GM19023 (cell line): ENCODE measurements at regions not wholly inside any gene's neighbourhood (a gene's known extent, or its start where the extent isn't known, plus 50 kb on each side); places are given as distances from the start of the nearest gene placed in this dataset.
"Not testable (repeated sequence)": the region's sequence is repeated elsewhere in the genome, so short reads cannot be mapped to it uniquely, and the experiment has no call there.

Experiments used
- ATAC-seq: cut with Tn5 transposase; IDR thresholded peaks from one replicate; pipeline ENCODE4 v1.9.1; 2021; ENCODE audit warnings: mild to moderate bottlenecking, moderate library complexity; ENCODE audit not compliant: unreplicated experiment

GRCh38 chr20:11976966-11977365 lies 59.3 kb downstream of the BTBD3 start:
- no peak for ATAC-seq

DNA sequence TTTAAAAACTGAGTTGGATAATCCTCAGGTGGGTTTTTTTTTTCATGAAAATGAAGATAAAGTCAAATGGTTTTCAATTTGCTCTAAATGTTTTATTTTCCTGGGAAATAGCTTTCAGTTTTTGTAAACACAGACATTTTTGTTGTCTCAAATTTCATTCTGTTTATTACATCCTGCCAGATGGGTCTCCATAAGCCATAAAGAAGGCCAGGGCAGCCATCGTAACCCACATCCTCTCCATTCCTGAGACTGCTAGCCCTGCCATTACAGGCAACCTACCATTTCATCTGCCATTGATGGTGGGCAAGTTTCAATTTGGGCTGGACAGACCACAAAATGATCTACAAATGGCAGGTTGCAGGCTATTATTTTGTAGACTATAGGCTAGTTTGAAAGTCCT lies 60.8 kb downstream of the BTBD3 start:
- ATAC-seq, result no peak

- peak; percentile 79 for ATAC-seq
Measured at GRCh38 chr20:11979306-11979990, 61.8 kb downstream of the BTBD3 start.

- no peak for ATAC-seq
Measured at GRCh38 chr20:11980263-11980662, 62.6 kb downstream of the BTBD3 start.

DNA sequence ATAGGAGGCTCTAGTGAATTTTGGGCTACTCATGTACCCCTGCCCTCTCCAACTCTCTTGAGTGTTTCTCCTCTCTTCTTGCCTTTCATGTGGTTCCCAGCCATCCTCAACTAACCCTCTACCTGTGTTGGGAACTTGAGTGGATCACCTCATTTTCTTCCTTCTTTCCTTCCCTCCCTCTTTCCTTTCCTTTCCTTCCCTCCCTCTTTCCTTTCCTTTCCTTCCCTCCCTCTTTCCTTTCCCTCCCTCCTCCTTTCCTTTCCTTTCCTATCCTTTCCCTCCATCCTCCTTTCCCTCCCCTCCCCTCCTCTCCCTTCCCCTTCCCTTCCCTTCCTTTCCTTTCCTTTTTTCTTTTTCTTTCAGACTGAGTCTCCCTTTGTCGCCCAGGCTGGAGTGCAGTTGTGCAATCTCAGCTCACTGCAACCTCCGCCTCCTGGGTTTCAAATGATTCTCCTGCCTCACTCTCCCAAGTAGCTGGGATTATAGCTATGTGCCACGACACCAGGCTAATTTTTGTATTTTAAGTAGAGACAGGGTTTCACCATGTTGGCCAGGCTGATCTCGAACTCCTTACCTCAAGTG lies 63.8 kb downstream of the BTBD3 start:
- ATAC-seq, result no peak

- ATAC-seq, result no peak
Measured at GRCh38 chr20:11982289-11982954, 64.7 kb downstream of the BTBD3 start.

DNA sequence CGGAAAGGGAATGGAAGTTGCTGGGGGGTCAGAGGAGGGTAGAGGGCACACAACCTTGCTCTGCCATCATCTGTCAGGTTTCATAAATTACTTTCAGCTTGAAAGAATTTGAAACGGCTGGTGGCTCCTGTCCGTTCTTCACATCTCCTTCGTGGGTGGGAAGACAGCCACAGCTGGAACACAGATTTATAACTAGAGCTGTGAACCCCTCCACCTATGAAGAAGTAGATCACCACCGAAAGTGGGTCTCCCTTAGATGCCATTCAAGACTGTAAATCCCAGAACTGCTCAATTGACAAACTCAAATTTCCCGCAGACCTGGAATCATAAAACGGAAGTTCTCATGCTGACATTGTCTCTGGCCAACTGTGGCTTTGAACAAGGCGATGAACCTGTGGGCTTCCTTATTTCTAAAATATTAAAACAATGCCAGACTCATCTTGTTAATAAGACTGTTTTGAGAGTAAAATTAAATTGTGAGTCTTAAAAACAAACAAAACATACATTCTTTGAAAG lies 65.3 kb downstream of the BTBD3 start:
- ATAC-seq, result no peak

GRCh38 chr20:11986954-11987353 lies 69.3 kb downstream of the BTBD3 start:
- no peak for ATAC-seq

DNA sequence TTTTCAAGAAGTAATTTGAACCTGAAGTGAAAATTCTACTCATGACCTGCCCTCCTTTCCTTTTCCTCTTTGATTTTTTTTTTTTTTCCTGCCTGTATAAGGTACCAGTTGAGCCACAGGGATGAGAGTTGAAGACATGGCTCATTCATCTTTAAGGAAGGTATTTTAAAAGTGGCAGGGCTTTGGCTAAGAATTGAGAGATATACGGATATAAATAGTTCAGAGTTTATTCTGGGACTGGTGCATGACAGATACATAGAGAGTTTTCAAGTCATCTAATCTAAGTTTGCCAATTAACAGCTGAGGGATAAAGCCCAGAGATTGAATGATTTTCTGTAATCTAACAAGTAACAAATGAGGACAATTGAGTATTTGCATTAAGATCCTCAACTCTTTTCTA lies 69.8 kb downstream of the BTBD3 start:
- ATAC-seq, result no peak

DNA sequence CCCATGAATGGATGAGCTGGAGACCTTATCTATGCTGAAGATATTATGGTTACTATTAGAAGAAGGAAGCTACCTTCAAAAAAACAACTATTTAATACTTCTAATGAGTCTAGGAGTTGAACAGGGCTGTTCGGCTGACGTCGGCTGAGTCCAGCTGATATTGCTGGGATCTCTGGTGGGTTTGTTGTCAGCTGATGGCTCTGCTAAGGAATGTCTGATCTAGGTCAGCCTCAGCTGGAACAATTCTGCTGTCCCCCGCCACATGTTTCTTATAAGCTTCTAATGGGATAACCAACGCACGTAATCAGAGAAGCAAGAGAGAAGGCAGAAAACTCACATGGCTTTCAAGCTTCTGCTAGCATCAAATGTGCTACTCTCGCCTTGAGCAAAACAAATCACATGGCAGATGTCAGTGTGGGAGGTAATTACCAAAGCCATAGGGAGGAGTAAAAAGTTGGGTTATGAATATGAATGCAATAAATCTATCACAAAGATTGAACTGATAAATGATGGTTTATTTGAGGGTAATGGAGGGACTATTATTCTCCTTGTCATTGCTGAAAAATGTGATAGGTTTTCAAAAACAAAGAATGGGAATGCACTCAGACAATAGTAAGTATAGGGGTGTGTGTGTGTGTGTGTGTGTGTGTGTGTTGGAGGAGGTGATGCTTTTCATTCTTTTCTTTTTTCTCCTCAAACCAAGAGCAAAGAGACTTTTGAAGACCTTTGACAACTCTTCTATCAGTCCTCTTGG lies 71.5 kb downstream of the BTBD3 start:
- no peak for ATAC-seq

- ATAC-seq, result no peak
Measured at GRCh38 chr20:11992426-11992825, 74.7 kb downstream of the BTBD3 start.

- no peak for ATAC-seq
Measured at GRCh38 chr20:11993886-11994461, 76.3 kb downstream of the BTBD3 start.

DNA sequence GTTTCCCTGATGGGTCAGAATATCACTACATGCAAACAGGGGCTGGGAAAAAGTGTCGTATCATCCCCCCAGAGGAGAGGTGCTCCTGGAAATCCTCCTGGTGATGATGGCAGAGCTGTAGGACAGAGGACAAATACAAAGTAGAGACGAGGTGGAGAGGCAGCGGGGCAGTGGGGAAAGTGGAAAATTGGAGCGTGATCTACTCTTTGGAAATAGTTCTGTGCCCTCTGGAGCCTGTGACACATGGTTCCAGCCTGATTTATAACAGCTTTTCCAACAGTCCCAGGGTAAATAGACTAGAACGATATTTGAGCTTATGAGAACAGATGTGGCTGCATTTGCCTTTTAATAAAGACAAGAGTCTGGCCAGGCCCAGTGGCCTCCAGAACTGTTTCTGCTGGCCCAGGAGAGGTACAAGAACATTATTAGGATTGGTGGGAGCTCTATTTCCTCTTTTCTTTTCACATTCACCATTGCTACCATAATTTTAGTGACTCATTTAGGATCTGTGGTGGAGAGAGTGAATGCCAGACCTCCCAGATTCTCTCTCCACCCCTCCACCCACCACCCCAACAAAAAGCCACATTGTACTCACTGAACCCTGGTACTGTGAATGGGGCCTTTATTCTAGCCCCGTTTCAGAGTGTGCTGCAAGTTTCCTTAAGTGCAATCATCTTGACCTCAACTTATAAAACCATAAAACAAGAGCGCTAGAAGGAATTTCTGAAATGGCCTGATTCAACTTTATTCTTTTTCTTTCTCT lies 78.3 kb downstream of the BTBD3 start:
- no peak for ATAC-seq

DNA sequence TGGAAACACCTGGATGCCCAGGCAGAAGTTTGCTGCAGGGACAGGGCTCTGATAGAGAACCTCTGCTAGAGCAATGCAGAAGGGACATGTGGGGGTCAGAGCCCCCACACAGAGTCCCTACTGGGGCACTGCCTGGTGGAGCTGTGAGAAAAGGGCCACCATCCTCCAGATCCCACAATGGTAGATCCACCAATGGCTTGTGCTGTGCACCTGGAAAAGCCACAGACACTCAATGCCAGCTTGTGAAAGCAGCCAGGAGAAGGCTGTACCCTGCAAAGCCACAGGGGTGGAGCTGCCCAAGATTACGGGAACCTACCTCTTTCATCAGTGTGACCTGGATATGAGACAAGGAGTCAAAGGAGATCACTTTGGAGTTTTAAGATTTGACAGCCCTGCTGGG lies 87.1 kb downstream of the BTBD3 start:
- ATAC-seq, result not testable (repeated sequence)

DNA sequence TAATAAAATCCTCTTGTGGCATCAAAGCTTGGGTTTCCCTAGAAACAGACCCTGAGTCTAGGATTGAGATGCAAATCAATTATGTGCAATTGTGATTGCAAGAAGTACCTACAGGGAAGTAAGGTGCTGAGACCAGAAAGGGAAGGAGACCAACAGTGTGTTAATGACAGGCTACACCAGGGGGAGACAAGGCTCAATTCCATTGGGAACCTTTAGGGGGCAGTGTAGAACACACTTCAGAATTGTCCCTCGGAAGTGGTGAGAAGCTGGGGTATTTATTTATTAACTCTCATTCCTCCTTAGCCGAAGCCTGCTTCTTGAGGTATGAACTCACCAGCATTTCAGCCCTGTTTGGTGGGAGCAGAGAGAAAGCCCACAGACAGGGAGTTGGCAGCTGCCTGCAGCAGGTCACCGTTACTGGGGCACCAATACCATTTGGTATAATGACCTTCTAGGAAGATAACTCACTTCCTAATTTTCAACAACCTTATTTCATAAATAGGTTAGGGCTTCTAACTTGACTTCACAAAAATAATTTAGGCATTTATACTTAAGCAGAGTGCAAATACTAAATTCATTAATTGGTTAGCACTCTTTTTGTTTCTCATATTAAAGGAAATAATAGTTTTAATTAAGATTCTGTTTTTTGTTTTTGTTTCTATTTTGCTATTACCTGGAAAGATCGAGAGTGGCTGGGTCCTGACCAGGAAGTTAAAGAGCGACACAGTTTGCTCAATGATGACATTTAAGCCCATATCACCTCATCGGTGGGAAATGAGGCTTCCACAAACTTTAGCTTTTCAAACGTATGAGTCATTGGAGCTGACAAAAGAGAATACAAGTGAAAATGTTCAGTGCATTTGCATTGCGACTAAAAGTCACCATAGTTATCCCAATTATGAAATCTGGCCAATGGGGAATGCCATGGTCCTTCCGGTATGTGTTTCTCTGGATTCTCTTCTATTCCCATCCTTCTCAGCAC lies 94.8 kb downstream of the BTBD3 start:
- peak; percentile 88 for ATAC-seq

GRCh38 chr20:12014276-12014675 lies 96.6 kb downstream of the BTBD3 start:
- ATAC-seq, result no peak

DNA sequence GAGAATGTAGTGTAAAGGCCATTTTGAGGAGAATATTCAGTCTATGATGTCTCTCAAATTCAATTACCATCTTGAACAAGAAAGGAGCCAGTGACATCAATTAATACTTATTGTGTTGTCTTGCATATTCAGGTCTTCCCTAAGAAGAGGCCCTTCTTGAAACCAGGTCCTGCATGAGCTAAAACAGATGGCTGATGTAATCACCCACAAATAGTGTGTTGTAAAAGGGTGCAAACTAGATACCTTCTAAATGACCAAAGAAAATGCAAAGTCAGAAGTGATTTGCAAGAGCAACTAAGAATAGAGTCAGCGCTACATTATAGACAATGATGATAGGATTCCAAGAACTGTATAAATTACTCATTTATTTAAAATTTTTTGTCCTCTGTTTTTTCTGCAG lies 97.0 kb downstream of the BTBD3 start:
- ATAC-seq, result no peak

- no peak for ATAC-seq
Measured at GRCh38 chr20:12016291-12016690, 98.6 kb downstream of the BTBD3 start.

DNA sequence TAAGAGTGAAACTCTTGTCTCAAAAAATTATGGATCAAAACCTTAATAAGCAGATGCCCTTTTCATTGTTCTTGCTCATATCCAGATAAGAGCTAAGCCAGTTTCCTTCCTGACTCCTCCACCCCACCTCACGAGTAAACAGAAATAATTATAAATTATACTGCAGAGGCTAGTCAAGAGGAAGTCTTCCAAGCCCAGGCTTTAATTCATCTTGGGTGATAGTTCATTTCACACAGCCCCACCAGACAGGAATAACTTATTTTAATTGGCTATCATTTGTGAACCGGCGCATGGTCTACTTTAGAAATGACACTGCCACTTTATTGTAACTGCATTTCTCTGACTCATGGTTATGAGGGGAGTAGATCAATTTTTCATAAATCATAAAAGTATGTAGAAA lies 102.0 kb downstream of the BTBD3 start:
- ATAC-seq, result no peak
